ENCODE measurements at regions not wholly inside any gene's neighbourhood (a gene's known extent, or its start where the extent isn't known, plus 50 kb on each side); places are given as distances from the start of the nearest gene placed in this dataset.
A peak's percentile ranks its signal among the peaks of the same experiment; 100 is the strongest.

DNA sequence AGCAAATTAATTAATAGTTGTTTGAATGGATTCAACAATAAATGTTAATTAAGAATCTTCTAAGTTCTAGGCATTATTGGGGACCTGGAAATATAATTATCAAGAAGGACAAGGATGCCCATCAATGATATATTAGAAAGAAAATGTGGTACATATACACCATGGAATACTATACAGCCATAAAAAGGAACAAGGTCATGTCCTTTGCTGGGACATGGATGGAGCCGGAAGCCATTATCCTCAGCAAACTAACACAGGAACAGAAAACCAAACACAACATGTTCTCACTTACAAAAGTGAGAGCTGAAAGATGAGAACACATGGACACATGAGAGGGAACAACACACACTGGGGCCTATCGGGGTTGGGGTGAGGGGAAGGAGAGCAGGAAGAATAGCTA, 141.4 kb upstream of the JUN start:
- peaks cover 7 to 62% (median 27%) of the 10 kb centered on the region in 7 donors for H3K4me1 Mint-ChIP-seq
- H3K27me3 Mint-ChIP-seq, result peaks cover 0 to 6% (median 0%) of the 10 kb centered on the region in 5 donors
- H3K36me3 Mint-ChIP-seq, result peaks cover 0 to 4% (median 0%) of the 10 kb centered on the region in 5 donors
- Histone ChIP-seq H3K27me3 (ENCODE audit: control insufficient read depth in 2 of 2, insufficient read depth in 2 of 2, low read length in 2 of 2) (no peaks in the 10 kb centered on the region), H3K36me3 (ENCODE audit: control insufficient read depth in 2 of 3, insufficient read depth in 3 of 3, low read length in 3 of 3) (no peaks in the 10 kb centered on the region), H3K27ac (ENCODE audit: low read depth, low read length) (no peak overlapping the region), H3K4me3 (ENCODE audit: low read length) (no peak overlapping the region), H3K4me1 (ENCODE audit: control insufficient read depth in 2 of 2, insufficient read depth in 2 of 2, low read length in 2 of 2) (peaks cover 5 to 6% of the 10 kb centered on the region in 2 donors), H3K9me3 (ENCODE audit: control insufficient read depth in 2 of 3, low read length in 3 of 3) (no peaks in the 10 kb centered on the region)
- H3K4me3 Mint-ChIP-seq, result no peak overlapping the region
- peaks cover 0 to 4% (median 0%) of the 10 kb centered on the region in 11 donors for H3K9me3 Mint-ChIP-seq
- H3K27ac Mint-ChIP-seq, result peak overlapping the region in 2 of 9 donors; percentile 19 to 71
- ChIA-PET POLR2A (no interaction called here), CTCF (interaction anchor here (1.1 kb wide), 1 partner anchor 13 kb away, joined by 3 read pairs; no protein-coding TSS in a partner anchor)
- ATAC-seq (no peak), DNase-seq (no peak)
- intact Hi-C loops (cut with micrococcal nuclease), result loop anchor here in 1 of 2 donors (5.0 kb wide), 1 partner anchor 122 kb away; no protein-coding TSS in a partner anchor

DNA sequence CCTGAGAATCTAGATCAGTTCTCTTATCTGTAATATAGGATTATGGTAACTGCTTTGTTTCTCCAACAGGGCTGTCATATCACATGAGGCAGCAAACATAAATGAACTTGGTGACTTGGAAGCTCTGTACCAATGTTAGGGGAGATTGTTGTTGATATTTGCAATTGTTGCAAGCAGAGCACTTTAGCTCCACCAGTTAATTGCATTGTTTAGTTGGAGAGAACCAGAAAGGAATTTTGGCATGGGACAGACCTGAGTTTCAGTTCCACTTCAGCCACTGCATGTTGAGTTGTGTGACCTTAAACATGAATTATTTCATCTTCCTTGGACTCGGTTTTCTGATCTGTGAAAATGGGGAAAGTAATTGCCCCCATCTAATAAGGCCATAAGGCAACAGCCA, 142.3 kb upstream of the JUN start:
- H3K4me1 ChIP-seq (ENCODE audit: control insufficient read depth in 2 of 2, insufficient read depth in 2 of 2, low read length in 2 of 2), result peaks cover 5 to 6% of the 10 kb centered on the region in 2 donors
- no peak overlapping the region for H3K27ac ChIP-seq (ENCODE audit: low read depth, low read length)
- Mint-ChIP-seq H3K4me3 (no peak overlapping the region), H3K27me3 (peaks cover 0 to 6% (median 0%) of the 10 kb centered on the region in 5 donors), H3K9me3 (peaks cover 0 to 4% (median 0%) of the 10 kb centered on the region in 11 donors), H3K4me1 (peaks cover 7 to 67% (median 33%) of the 10 kb centered on the region in 7 donors), H3K36me3 (peaks cover 0 to 4% (median 0%) of the 10 kb centered on the region in 5 donors), H3K27ac (no peak overlapping the region)
- H3K9me3 ChIP-seq (ENCODE audit: control insufficient read depth in 2 of 3, low read length in 3 of 3), result no peaks in the 10 kb centered on the region
- H3K36me3 ChIP-seq (ENCODE audit: control insufficient read depth in 2 of 3, insufficient read depth in 3 of 3, low read length in 3 of 3), result no peaks in the 10 kb centered on the region
- no peak overlapping the region for H3K4me3 ChIP-seq (ENCODE audit: low read length)
- no peaks in the 10 kb centered on the region for H3K27me3 ChIP-seq (ENCODE audit: control insufficient read depth in 2 of 2, insufficient read depth in 2 of 2, low read length in 2 of 2)
- CTCF ChIA-PET, result interaction anchor here (1.1 kb wide), 1 partner anchor 12 kb away, joined by 3 read pairs; no protein-coding TSS in a partner anchor
- POLR2A ChIA-PET, result no interaction called here
- ATAC-seq (no peak), DNase-seq (no peak)
- intact Hi-C loops (cut with micrococcal nuclease), result loop anchor here in 1 of 2 donors (5.0 kb wide), 1 partner anchor 121 kb away; no protein-coding TSS in a partner anchor

GRCh38 chr1:58927041-58927721, 143.3 kb upstream of the JUN start:
- peaks cover under 1 to 6% of the 10 kb centered on the region in 2 donors for H3K4me1 ChIP-seq (ENCODE audit: control insufficient read depth in 2 of 2, insufficient read depth in 2 of 2, low read length in 2 of 2)
- Mint-ChIP-seq H3K27me3 (peaks cover 0 to 6% (median 0%) of the 10 kb centered on the region in 5 donors), H3K4me3 (no peak overlapping the region), H3K36me3 (peaks cover 0 to 4% (median 0%) of the 10 kb centered on the region in 5 donors), H3K4me1 (peaks cover 7 to 66% (median 31%) of the 10 kb centered on the region in 7 donors), H3K9me3 (peaks cover 0 to 4% (median 0%) of the 10 kb centered on the region in 11 donors), H3K27ac (peak overlapping the region in 4 of 9 donors; percentile 4 to 62 (median 14))
- H3K27ac ChIP-seq (ENCODE audit: low read depth, low read length), result no peak overlapping the region
- ChIA-PET CTCF (no interaction called here), POLR2A (interaction anchor here (0.7 kb wide), 1 partner anchor 169 kb away, joined by 3 read pairs; no protein-coding TSS in a partner anchor)
- H3K4me3 ChIP-seq (ENCODE audit: low read length), result no peak overlapping the region
- DNase-seq (no peak), ATAC-seq (no peak)
- H3K9me3 ChIP-seq (ENCODE audit: control insufficient read depth in 2 of 3, low read length in 3 of 3), result no peaks in the 10 kb centered on the region
- no peaks in the 10 kb centered on the region for H3K36me3 ChIP-seq (ENCODE audit: control insufficient read depth in 2 of 3, insufficient read depth in 3 of 3, low read length in 3 of 3)
- no peaks in the 10 kb centered on the region for H3K27me3 ChIP-seq (ENCODE audit: control insufficient read depth in 2 of 2, insufficient read depth in 2 of 2, low read length in 2 of 2)
- intact Hi-C loops (cut with micrococcal nuclease), result loop anchor here in 1 of 2 donors (5.0 kb wide), 1 partner anchor 120 kb away; no protein-coding TSS in a partner anchor

- CTCF ChIA-PET, result no interaction called here
- Mint-ChIP-seq H3K36me3 (peaks cover 0 to 4% (median 0%) of the 10 kb centered on the region in 5 donors), H3K27ac (peak overlapping the region in 4 of 9 donors; percentile 4 to 62 (median 14)), H3K27me3 (peaks cover 0 to 6% (median 0%) of the 10 kb centered on the region in 5 donors), H3K4me3 (no peak overlapping the region), H3K4me1 (peaks cover 4 to 65% (median 30%) of the 10 kb centered on the region in 7 donors), H3K9me3 (peaks cover 0 to 4% (median 0%) of the 10 kb centered on the region in 11 donors)
- POLR2A ChIA-PET, result interaction anchor here (0.7 kb wide), 1 partner anchor 168 kb away, joined by 3 read pairs; no protein-coding TSS in a partner anchor
- Histone ChIP-seq H3K27ac (ENCODE audit: low read depth, low read length) (no peak overlapping the region), H3K27me3 (ENCODE audit: control insufficient read depth in 2 of 2, insufficient read depth in 2 of 2, low read length in 2 of 2) (no peaks in the 10 kb centered on the region), H3K4me3 (ENCODE audit: low read length) (no peak overlapping the region), H3K4me1 (ENCODE audit: control insufficient read depth in 2 of 2, insufficient read depth in 2 of 2, low read length in 2 of 2) (peaks cover 2 to 3% of the 10 kb centered on the region in 2 donors), H3K36me3 (ENCODE audit: control insufficient read depth in 2 of 3, insufficient read depth in 3 of 3, low read length in 3 of 3) (no peaks in the 10 kb centered on the region), H3K9me3 (ENCODE audit: control insufficient read depth in 2 of 3, low read length in 3 of 3) (no peaks in the 10 kb centered on the region)
- intact Hi-C loops (cut with micrococcal nuclease), result loop anchor here in 1 of 2 donors (2.0 to 5.0 kb wide), 2 partner anchors 15 to 120 kb away; no protein-coding TSS in a partner anchor
- DNase-seq (no peak), ATAC-seq (no peak)
Observed at GRCh38 chr1:58927722-58928085, 143.9 kb upstream of the JUN start.

GRCh38 chr1:58928514-58928913, 144.7 kb upstream of the JUN start:
- no peak for DNase-seq
- Histone ChIP-seq H3K27me3 (ENCODE audit: control insufficient read depth in 2 of 2, insufficient read depth in 2 of 2, low read length in 2 of 2) (no peaks in the 10 kb centered on the region), H3K36me3 (ENCODE audit: control insufficient read depth in 2 of 3, insufficient read depth in 3 of 3, low read length in 3 of 3) (no peaks in the 10 kb centered on the region), H3K9me3 (ENCODE audit: control insufficient read depth in 2 of 3, low read length in 3 of 3) (no peaks in the 10 kb centered on the region), H3K27ac (ENCODE audit: low read depth, low read length) (no peak overlapping the region), H3K4me3 (ENCODE audit: low read length) (no peak overlapping the region), H3K4me1 (ENCODE audit: control insufficient read depth in 2 of 2, insufficient read depth in 2 of 2, low read length in 2 of 2) (peaks cover 0 to 9% of the 10 kb centered on the region in 2 donors)
- ChIA-PET CTCF (no interaction called here), POLR2A (no interaction called here)
- H3K4me1 Mint-ChIP-seq, result peaks cover 6 to 66% (median 31%) of the 10 kb centered on the region in 7 donors
- intact Hi-C loops (cut with micrococcal nuclease), result loop anchor here in 1 of 2 donors (2.0 to 5.0 kb wide), 2 partner anchors 14 to 119 kb away; no protein-coding TSS in a partner anchor
- H3K27me3 Mint-ChIP-seq, result peaks cover 0 to 6% (median 0%) of the 10 kb centered on the region in 5 donors
- peaks cover 0 to 5% (median 0%) of the 10 kb centered on the region in 11 donors for H3K9me3 Mint-ChIP-seq
- ATAC-seq, result no peak
- peaks cover 0 to 7% (median 0%) of the 10 kb centered on the region in 5 donors for H3K36me3 Mint-ChIP-seq
- H3K4me3 Mint-ChIP-seq, result peak overlapping the region in 1 of 10 donors; percentile 4
- peak overlapping the region in 1 of 9 donors; percentile 29 for H3K27ac Mint-ChIP-seq

DNA sequence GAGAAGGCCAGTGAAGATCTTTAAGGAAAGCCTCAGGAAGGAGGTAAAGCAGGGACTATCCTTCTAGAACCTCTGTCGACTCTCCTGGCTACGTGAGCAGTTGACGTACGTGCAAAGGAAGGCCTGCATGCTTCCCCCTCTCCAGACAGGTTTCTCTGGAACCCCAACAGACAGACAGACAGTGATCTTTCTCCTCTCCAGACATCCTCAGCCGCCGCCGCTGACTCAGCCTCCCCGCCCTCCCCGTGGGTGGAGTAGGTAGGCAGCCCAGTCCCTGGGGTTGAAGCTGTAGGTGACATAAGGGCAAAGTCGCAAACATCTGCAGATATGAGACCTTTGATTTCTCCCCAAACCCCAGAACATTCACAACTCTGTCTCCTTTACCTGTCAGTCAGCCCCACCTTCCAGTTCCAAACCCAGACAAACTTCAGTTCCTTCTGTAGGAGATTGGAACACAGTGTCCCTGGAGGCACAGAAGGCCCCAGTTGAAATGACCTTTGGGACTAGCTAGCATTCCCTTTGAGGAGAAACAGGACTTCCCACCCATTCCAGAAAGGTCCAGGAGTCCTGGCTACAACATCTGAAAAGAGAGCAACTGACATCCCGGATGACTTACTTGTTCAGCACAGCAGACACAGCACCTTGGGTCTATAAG, 146.0 kb upstream of the JUN start:
- peak overlapping the region in 2 of 9 donors; percentile 29 to 59 for H3K27ac Mint-ChIP-seq
- Histone ChIP-seq H3K27me3 (ENCODE audit: control insufficient read depth in 2 of 2, insufficient read depth in 2 of 2, low read length in 2 of 2) (no peaks in the 10 kb centered on the region), H3K4me1 (ENCODE audit: control insufficient read depth in 2 of 2, insufficient read depth in 2 of 2, low read length in 2 of 2) (peaks cover 0 to 9% of the 10 kb centered on the region in 2 donors), H3K9me3 (ENCODE audit: control insufficient read depth in 2 of 3, low read length in 3 of 3) (no peaks in the 10 kb centered on the region), H3K27ac (ENCODE audit: low read depth, low read length) (no peak overlapping the region), H3K36me3 (ENCODE audit: control insufficient read depth in 2 of 3, insufficient read depth in 3 of 3, low read length in 3 of 3) (no peaks in the 10 kb centered on the region), H3K4me3 (ENCODE audit: low read length) (no peak overlapping the region)
- intact Hi-C loops (cut with micrococcal nuclease), result loop anchor here (2.0 to 5.0 kb wide), 3 partner anchors 13 to 118 kb away; no protein-coding TSS in a partner anchor
- peaks cover 6 to 76% (median 36%) of the 10 kb centered on the region in 7 donors for H3K4me1 Mint-ChIP-seq
- H3K27me3 Mint-ChIP-seq, result peaks cover 0 to 6% (median 0%) of the 10 kb centered on the region in 5 donors
- ATAC-seq (no peak), DNase-seq (peak in 3 of 9 donors; percentile 22 to 77 (median 22))
- peaks cover 0 to 9% (median 0%) of the 10 kb centered on the region in 11 donors for H3K9me3 Mint-ChIP-seq
- ChIA-PET POLR2A (no interaction called here), CTCF (no interaction called here)
- peaks cover 0 to 12% (median 0%) of the 10 kb centered on the region in 5 donors for H3K36me3 Mint-ChIP-seq
- peak overlapping the region in 3 of 10 donors; percentile 17 to 43 (median 20) for H3K4me3 Mint-ChIP-seq
